HG02938 (cell line): ENCODE measurements at regions not wholly inside any gene's neighbourhood (a gene's known extent, or its start where the extent isn't known, plus 50 kb on each side); places are given as distances from the start of the nearest gene placed in this dataset.

Experiments used
- ATAC-seq: cut with Tn5 transposase; IDR thresholded peaks from one replicate; pipeline ENCODE4 v1.9.1; 2021; ENCODE audit warnings: mild to moderate bottlenecking, moderate library complexity; ENCODE audit not compliant: unreplicated experiment

DNA sequence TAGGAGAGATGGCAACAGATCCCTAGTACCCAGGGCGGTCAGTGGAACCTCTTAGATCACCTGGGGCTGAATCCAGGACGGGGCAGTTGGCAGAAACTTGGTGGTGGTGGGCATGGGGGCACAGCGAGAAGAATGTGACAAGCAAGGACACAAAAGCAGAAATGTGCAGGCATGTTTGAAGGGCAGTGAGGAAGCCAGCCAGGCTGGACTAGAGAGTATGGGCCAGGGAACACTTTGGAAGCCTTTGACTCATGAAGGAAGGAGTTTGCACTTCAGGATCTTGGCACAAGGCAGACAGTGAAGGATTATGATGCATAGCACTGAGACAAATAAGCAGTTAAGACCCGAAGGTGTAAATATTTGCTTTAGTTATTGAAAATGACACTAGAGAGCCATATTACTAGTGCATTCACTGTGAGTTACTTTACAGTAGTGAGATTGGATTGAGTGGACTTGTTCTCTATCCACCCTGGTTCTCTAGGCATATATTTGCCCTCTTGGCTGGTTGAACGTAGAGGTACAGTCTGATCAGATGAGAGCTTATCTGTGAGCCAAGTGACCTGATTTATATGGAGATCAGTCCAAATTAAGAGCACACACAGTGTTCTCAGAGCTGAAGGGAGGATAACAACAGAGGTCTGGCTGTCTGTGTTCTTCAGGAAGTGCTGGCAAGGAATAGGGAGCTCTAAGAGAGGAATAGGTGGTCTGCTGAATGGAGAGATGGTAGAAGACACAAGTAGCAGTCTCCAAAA lies 210.4 kb downstream of the SNX19 start:
- no peak for ATAC-seq

DNA sequence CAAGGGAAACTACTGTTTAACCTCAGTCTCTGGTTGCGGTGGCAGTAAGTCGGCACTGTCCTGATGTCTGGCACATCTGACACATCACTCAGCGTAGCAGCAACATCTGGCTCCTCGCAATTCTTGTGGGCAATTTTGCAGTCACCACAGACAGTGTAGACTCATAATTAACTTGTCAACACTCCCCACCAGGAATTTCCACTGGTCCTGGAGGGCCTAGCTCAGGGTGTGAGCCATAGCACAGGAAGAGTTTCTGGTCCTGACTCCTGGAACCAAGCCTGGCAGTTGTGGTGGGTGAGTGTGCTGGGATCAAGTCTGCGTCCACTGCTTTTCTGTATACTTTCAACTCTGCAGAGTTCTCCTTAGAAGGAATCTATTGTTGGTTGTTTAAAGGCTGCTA lies 209.7 kb downstream of the SNX19 start:
- ATAC-seq, result no peak

DNA sequence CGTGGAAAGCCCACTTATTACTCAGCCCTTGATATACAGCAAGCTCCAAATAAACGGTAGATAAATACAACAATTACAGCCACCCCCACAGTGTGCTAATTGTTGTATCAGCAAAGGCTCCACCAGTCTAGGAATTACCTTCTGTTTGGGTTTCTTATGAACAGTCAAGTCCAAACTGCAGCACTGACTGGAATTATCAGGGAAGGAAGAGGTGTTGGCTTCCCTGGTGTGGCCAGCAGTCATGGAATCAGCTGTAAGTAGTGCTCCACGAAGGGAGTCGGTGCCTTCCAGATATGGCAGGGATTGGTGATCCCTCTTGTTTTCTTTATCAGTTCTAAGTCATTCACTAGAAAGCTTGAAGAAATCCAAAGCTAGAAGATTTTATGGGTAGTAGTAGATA lies 209.1 kb downstream of the SNX19 start:
- ATAC-seq, result no peak

DNA sequence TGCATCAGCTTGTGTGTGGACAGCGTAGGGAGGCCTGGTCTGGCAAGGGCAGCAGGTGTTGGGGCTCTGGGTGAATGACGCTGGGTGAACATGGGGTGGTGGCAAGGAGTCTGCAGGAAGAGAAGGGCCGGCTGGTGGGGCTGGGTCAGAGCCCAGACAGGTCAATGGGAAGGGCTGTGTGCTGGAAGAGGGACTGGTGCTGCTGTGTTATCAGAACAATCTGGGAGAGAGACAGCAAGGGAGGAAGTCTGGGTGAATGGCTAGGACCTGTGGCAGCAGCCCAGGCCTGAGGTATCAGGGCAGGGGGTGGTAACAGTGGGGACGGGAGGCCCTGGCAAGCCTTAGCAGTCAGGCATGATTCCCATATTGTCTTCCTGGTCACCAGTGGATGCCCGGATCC lies 206.7 kb downstream of the SNX19 start:
- no peak for ATAC-seq

DNA sequence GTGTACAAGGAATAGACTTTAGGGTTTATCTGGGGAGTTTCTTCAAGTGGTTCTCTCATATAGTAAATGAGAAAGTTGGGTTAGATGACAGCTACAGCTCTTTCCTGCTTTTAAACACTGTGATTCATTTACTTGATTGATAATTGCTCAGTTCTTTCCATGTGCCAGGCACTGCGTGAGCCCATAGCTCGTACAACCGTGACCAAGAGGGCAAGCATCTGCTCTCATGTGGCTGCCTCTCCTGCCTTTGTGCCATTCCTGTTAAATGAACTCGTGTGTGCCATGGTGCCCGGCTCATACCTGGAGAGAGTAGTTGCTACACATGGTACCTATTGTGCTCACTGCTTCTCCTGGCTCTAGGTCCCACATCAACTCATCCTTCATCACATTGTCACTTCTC lies 206.3 kb downstream of the SNX19 start:
- no peak for ATAC-seq

DNA sequence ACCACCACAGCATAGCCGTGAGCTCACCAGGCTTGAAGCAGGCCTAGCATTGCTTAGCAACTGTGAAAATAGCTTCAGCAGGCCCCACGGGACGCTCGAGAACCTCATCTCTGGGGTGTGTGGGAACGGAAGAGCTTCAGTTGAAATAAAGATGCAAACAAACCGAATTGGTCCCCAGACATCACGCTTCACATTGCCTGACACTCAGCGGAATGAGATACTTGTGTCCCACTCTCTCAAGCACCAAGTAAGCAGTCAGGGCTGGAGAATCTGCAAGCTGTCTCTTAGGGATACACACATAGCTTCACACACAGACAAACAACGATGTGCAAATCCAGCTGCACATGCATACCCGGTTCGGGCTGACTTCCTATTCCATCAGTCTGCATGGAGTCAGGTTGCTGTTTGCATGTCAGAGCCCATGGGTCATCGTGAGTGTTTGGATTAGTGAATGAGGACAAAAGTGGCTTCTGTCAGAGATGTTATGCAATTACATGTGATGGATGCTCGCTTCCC lies 205.7 kb downstream of the SNX19 start:
- no peak for ATAC-seq

DNA sequence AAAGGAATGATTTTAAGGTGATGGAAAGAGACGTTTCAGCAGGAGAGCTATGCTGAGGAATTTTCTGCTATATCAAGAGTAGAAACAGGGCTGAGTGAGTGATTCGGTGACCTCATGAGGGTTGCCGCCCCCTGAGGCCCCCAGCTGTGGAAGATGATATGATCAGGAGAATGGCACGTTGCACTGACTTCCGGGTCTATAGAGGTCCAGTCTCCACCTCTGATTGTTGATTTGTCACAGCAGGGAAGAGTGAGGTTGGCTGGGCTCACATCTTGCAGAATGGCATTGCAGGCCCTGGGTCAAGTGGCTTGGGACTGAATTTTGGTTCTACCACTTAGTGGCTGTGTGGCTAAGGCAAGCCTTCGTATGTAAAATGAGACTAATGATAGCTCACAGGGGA lies 205.1 kb downstream of the SNX19 start:
- ATAC-seq, result no peak

DNA sequence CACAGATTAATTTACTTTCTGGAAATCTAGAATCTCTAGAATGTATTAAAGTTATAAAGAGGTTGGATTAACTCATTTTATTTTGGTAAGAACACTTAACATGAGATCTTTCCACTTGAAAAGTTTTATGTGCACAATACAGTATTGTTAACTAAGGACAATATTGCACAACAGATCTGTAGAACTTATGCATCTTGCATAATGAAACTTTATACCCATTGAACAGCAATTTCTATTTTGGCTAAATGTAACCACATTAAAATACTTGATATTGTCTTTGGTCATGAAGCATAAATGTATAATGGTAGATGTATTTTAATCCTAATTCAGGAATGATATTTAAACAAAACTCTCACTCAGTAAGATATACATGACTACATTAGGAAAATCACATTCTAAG lies 203.8 kb downstream of the SNX19 start:
- ATAC-seq, result no peak

DNA sequence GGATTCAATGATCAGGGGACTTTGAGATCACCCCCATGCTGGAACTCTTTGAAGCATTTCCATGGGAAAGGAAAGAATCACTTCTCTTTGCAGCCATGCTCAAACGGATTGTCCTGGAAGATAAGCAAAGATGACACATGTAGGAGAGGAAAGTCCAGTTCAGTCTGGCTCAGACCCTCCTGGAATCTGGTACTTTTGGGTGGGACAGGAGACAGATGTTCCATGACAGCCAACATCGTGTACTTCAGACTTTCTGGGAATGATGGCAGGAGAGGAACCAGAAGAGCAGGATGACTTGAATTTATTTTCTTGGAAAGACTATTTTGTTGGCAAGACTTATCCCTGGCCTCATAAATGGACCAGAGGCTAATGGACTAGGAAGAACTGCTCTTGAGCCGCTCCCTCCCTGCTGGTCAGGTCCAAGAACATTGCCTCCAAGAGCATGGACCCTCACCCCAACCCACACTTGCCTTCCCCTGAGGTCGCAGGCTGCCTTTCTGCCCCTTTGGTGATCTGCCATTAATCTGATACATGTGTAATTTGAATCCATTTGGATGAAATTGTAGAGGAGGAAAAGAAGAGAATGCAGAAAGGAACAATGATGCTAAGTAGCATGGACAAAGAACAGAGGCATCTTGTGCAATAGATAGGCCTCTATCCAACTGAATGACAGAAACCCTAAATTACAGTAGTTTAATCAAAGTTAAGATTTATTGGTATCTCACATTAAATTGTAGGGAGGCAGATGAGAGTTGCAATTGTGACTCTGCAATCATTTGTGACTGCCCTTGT lies 201.0 kb downstream of the SNX19 start:
- no peak for ATAC-seq

DNA sequence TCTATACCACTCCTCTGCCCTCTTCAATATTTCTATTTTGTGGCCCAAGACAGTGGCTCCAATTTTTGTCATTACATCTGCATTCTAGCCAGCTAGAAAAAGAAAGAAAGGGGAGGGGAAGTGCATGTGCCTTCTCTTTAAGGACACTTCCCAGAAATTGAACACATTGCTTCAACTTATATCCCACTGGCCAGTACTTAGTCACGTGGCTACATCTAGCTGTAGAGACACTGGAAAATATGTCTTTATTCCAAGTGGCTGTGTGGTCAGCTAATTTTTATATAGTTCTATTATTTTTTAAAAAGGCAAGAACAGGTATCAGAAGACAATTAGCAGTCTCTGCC lies 200.4 kb downstream of the SNX19 start:
- ATAC-seq, result no peak

DNA sequence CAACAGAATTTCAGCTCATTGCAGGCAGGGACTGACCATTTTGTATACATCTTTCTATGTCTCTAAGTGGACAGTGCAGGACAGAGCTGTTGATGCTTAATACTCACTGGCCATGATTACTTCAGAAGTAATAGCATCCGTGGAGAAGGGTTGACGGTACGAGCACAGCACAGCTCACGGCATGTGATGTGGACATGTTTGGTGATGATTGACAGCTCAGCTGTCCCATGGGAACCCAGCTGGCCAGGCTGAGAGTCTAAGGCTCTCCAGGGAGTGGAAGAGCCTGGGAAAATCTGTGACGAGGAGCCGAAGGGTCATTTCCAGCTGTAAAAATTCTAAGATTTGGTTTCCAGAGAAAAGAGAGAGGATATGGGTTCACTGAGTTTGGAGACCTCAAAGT lies 198.2 kb downstream of the SNX19 start:
- ATAC-seq, result no peak

DNA sequence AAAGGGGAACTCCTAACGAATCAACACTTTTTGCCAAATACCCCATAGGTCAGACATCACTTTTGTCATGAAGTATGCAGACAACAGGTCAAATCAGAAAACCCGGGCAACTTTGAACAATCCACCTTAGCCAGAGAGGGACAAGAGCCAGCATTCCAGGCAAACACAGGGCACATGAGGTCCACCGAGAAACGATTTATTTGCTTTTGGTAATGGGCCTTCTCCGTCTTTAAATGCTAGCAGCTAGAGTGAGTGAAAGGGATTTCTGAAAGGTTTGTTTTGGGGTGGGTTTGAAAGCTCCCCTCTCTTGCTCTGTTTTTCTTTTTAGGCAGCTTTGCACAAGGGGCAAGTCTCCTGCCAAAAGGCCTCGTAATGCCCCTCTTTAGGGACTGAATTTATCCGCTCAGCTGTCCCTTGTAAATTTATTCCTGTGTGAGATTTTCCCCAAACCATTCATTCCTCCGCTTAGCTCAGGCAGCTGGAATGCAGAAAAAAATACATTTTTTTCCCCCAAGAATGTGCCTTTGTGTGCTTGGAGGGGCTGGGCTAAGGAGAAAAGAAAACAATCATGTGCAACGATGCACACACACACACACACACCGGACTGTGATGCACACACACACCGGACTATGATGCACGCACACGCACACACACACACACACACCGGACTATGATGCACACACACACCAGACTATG lies 196.9 kb downstream of the SNX19 start:
- ATAC-seq, result no peak

DNA sequence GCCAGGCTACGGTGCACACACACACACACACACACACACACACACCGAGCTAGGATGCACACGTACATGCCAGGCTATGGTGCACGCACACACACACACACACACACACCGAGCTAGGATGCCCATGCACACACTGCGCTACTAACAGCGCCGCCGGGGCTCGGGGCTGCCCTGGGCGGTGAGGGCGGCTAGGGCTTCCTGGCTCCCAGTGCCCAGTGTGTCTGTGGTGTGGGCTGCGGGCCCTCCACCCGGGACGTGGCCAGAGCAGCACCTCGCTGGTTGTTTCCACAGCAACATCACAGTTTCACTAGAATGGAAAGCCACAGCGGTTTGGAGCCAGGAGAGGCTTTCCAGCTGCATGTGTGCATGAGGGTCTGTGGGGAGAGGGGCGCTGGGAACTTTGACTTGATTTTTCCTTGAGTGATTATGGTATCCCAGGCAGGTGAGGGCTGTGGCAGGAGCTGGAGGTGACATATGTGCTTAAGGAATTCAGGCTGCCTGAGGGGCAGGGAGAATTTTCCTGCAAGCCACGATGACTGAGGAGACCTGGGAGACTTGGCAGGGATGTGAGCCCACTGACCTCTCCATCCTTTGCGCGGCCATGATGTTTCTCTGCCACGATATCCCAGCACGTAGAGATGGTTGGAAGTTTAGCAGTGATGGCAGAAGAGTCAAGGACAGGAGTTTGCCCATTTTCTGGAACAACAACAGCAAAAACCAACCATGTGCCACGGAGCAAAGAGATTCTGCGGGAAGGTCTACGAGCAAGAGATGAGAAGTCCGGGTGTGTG lies 195.9 kb downstream of the SNX19 start:
- no peak for ATAC-seq

DNA sequence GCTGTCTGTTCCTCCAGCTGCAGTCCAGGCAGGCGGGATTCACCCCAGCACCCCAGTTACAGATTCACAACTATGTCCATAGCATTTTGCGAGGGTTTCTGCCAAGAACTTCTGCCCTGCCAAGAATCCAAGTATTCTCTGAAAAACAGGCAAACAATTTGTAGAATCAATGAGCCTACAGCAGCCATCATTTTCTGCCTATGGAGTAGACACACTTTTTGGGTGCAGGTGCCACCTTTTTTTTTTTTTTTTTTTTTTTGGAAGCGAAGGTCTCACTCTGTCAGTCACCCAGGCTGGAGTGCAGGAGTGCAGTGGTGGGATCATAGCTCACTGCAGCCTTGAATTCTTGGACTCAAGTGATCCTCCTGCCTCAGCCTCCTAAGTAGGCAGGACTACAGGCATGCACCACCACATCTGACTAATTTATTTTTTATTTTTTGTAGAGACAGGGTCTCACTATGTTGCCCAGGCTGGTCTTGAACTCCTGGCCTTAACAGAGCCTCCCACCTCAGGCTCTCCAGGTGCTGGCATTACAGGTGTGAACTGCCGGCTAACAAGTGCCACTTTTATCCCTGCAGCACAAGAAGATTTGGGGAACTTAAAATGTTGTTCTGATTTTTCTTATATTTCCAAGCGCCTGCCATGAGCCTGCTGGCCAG lies 195.1 kb downstream of the SNX19 start:
- no peak for ATAC-seq

DNA sequence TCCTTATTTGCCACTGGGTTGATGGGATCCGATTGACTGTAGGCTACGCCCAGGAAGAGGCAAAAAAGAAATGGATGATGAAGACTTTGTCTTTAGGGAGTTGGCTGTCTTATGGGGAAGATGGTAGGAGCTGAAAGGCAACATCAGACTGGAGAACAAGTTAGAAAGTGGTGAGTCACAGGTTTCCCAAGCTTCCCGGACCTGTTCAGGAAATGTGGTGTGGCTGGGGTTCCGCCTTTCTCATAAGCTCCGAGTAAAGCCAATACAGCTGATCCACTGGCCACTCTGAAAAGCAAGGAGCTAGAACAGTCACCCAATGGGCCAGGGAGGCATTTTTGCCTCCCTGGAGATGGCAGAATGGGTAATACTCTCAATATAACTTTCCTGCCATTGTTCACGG lies 194.5 kb downstream of the SNX19 start:
- no peak for ATAC-seq

DNA sequence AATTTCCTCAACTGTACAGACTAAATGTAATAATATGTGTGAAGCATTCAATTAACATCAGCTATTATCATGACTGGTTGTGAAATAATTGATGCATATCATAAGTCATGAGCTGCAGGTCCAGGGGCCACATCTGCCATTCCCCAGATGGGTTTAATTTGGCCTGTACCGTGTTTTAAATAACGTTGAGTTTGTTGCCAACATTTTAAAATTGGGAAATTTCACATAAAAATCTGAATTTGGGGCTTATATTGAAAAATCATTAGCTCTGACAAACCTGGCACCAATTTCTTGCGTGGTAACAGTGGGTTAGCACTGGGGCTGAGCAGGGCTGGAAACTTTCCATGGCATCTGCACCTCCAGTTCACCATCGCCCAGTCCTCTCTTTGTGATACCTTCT lies 193.9 kb downstream of the SNX19 start:
- ATAC-seq, result no peak

DNA sequence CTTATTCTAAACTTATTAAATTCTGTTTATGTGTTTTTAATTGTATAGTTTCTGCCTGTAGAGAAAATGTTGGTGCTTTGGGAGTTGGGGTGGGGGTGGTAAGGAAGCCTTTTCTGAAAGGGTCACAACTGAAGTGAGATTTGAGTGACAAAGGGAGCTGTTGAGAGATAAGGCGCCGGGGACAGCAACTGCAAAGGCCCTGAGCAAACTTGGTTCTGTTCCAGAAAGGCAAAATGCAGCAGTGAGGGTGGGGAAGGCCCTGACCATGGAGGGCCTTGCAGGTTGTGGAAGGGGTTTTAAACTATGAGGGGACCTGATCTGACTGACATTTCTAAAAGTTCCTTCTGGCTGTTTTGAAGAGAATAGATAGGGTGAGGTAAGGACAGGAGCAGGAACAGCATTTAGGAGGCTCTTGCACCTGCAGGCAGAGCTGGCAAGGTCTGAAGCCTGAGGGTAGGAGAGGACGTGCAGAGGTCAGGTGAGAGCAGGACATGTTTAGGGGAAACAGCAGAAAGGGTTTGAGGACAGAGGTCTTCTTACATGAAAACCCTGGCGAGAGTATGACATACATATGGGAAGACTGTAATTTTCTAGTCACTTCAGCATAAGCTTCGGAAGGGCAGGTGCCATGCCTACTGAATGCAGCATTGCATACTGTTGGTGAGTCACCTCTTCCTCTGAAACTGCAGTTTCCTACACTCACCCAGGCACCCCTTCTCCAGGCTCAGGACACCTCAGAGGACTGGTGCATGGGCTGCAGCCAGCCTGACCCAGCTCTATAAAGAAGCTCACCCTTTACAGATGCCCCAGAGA lies 190.7 kb downstream of the SNX19 start:
- no peak for ATAC-seq

DNA sequence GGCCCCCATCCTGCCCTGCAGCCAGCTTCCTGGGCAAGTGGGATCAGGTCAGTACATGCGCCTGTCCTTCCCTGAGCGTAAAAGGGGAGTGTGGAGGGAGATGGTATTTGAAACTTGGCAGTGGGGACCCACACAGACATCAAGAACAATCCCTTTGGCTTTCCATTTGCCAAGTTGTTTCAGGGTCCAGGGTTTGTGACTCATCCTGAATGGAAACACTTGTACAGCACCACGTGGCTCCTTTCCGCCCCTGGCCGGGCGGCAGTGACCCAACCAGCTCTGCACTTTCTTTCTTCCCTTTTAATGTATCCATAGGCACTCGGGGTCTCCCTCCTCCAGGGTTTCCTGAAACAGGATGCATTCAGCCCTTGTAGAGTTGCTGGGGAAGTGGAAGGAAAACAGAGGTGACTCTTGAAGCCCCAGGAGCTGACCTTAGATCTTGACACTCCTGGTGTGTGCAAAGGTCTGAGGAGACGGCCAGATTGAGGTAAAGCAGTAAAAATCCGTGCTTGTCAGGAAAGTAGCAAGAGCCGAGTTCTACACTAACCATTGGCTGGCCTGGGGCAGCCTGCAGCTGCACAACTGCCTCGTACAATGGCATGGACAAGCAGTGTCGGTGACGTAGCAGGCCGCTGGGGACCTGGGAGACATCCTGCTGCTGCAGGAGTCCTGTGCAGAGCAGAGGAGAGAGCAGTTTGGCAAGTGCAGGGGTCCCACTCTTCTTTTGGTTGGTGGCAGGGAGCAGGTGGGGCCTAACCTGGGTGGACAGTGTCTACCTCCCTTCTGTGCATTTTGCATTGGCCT lies 189.8 kb downstream of the SNX19 start:
- ATAC-seq, result no peak
